MM.1S (cell line): ENCODE measurements at regions not wholly inside any gene's neighbourhood (a gene's known extent, or its start where the extent isn't known, plus 50 kb on each side); places are given as distances from the start of the nearest gene placed in this dataset.

Source experiments
- DNase-seq: peaks from one replicate; pipeline ENCODE4 v3.0.0-alpha.2; 2015
- H2AFZ ChIP-seq: fragments of 300-600 bp; sonication (generic); 2 replicates; pipeline ENCODE4 v1.6.0; 2016; ENCODE audit warnings: antibody characterized with exemption, low read length
- H3F3A ChIP-seq: fragments of 300-600 bp; sonication (generic); 2 replicates; pipeline ENCODE4 v1.6.1; 2016; ENCODE audit warnings: mild to moderate bottlenecking, antibody characterized with exemption, low read length, moderate library complexity, mixed read lengths; ENCODE audit not compliant: insufficient read depth
- H3K27ac ChIP-seq: fragments of 300-600 bp; sonication (generic); 2 replicates; pipeline ENCODE4 v1.5.1; 2016; ENCODE audit warnings: mild to moderate bottlenecking, low read length
- H3K27me3 ChIP-seq: fragments of 300-600 bp; sonication (generic); replicated peaks from 2 replicates; pipeline ENCODE4 v1.6.0; 2016; ENCODE audit warnings: low read length; ENCODE audit not compliant: insufficient read depth
- H3K36me3 ChIP-seq: fragments of 300-600 bp; sonication (generic); replicated peaks from 2 replicates; pipeline ENCODE4 v1.6.1; 2016; ENCODE audit warnings: mild to moderate bottlenecking, low read length, mixed read lengths; ENCODE audit not compliant: insufficient read depth
- H3K4me1 ChIP-seq: fragments of 300-600 bp; sonication (generic); 2 replicates; pipeline ENCODE4 v1.6.1; 2016; ENCODE audit warnings: low read length, mixed read lengths
- H3K4me2 ChIP-seq: fragments of 300-600 bp; sonication (generic); 2 replicates; pipeline ENCODE4 v1.6.0; 2016; ENCODE audit warnings: low read depth, low read length
- H3K4me3 ChIP-seq: fragments of 300-600 bp; sonication (generic); 2 replicates; pipeline ENCODE4 v1.5.1; 2016; ENCODE audit warnings: low read length, mixed read lengths
- H3K79me2 ChIP-seq: fragments of 300-600 bp; sonication (generic); 2 replicates; pipeline ENCODE4 v1.6.1; 2016; ENCODE audit warnings: mixed run types, low read length, mixed read lengths
- H3K9ac ChIP-seq: fragments of 300-600 bp; sonication (generic); 2 replicates; pipeline ENCODE4 v1.6.1; 2016; ENCODE audit warnings: low read length, mixed read lengths
- H3K9me2 ChIP-seq: fragments of 300-600 bp; sonication (generic); replicated peaks from 2 replicates; pipeline ENCODE4 v1.6.1; 2016; ENCODE audit warnings: mild to moderate bottlenecking, low read length, mixed read lengths; ENCODE audit not compliant: insufficient read depth
- H3K9me3 ChIP-seq: fragments of 300-600 bp; sonication (generic); replicated peaks from 2 replicates; pipeline ENCODE4 v1.6.1; 2016; ENCODE audit warnings: mild to moderate bottlenecking, low read length, mixed read lengths; ENCODE audit not compliant: insufficient read depth
- H4K20me1 ChIP-seq: fragments of 300-600 bp; sonication (generic); 2 replicates; pipeline ENCODE4 v1.6.1; 2016; ENCODE audit warnings: mild to moderate bottlenecking, low read length, moderate library complexity, mixed read lengths; ENCODE audit not compliant: insufficient read depth
- CTCF ChIP-seq: fragments of 300-600 bp; sonication (generic); IDR thresholded peaks from 2 replicates; pipeline ENCODE4 v1.5.1; 2016; ENCODE audit warnings: antibody characterized with exemption, low read length, mixed read lengths
- EZH2 ChIP-seq: fragments of 300-600 bp; sonication (generic); optimal IDR thresholded peaks from 2 replicates; pipeline ENCODE3; 2017; ENCODE audit warnings: low read depth, mild to moderate bottlenecking, antibody characterized with exemption, low read length, mixed read lengths
- EZH2phosphoT487 ChIP-seq: fragments of 300-600 bp; sonication (generic); IDR thresholded peaks from 2 replicates; pipeline ENCODE4 v1.6.1; 2018; ENCODE audit warnings: antibody characterized with exemption, low read length

- Histone ChIP-seq H3K27me3 (no peaks in the 10 kb centered on the region), H3K9me2 (no peaks in the 10 kb centered on the region), H3K4me1 (no peaks in the 10 kb centered on the region), H3K4me2 (no peak overlapping the region), H3K79me2 (no peaks in the 10 kb centered on the region), H3K36me3 (no peaks in the 10 kb centered on the region), H3K9ac (no peak overlapping the region), H3K4me3 (no peak overlapping the region), H3K9me3 (no peaks in the 10 kb centered on the region), H3K27ac (no peak overlapping the region), H3F3A (no peaks in the 10 kb centered on the region), H4K20me1 (no peaks in the 10 kb centered on the region), H2AFZ (no peak overlapping the region)
- no peak for DNase-seq
- no peak for TF ChIP-seq EZH2phosphoT487
- TF ChIP-seq EZH2: no peak
- TF ChIP-seq CTCF: no peak
Measured at GRCh38 chr20:39213476-39214145, 251.5 kb downstream of the DHX35 start.

GRCh38 chr20:39211060-39211748 lies 249.1 kb downstream of the DHX35 start:
- no peaks in the 10 kb centered on the region for H4K20me1 ChIP-seq
- H3K9ac ChIP-seq: no peak overlapping the region
- H3K27me3 ChIP-seq: no peaks in the 10 kb centered on the region
- no peak overlapping the region for H3K4me2 ChIP-seq
- no peak overlapping the region for H3K27ac ChIP-seq
- no peaks in the 10 kb centered on the region for H3K79me2 ChIP-seq
- no peaks in the 10 kb centered on the region for H3K36me3 ChIP-seq
- H2AFZ ChIP-seq: no peak overlapping the region
- H3F3A ChIP-seq: no peaks in the 10 kb centered on the region
- no peaks in the 10 kb centered on the region for H3K9me2 ChIP-seq
- H3K4me3 ChIP-seq: no peak overlapping the region
- no peaks in the 10 kb centered on the region; the same call in 1 of the 2 replicates for H3K9me3 ChIP-seq
- no peaks in the 10 kb centered on the region for H3K4me1 ChIP-seq
- no peak for TF ChIP-seq EZH2
- TF ChIP-seq EZH2phosphoT487: no peak
- TF ChIP-seq CTCF: no peak
- no peak for DNase-seq

GRCh38 chr20:39210341-39211036 lies 248.3 kb downstream of the DHX35 start:
- TF ChIP-seq CTCF (no peak), EZH2 (no peak)
- no peaks in the 10 kb centered on the region for H4K20me1 ChIP-seq
- H3K9me3 ChIP-seq: no peaks in the 10 kb centered on the region; the same call in 1 of the 2 replicates
- no peaks in the 10 kb centered on the region for H3K79me2 ChIP-seq
- no peak for DNase-seq
- H3F3A ChIP-seq: no peaks in the 10 kb centered on the region
- no peaks in the 10 kb centered on the region for H3K27me3 ChIP-seq
- no peak overlapping the region for H3K27ac ChIP-seq
- H3K9ac ChIP-seq: no peak overlapping the region
- no peaks in the 10 kb centered on the region for H3K9me2 ChIP-seq
- H3K4me3 ChIP-seq: no peak overlapping the region
- H3K4me1 ChIP-seq: no peaks in the 10 kb centered on the region
- H3K36me3 ChIP-seq: no peaks in the 10 kb centered on the region
- no peak overlapping the region for H3K4me2 ChIP-seq
- H2AFZ ChIP-seq: no peak overlapping the region
